ENCODE measurements at regions not wholly inside any gene's neighbourhood (a gene's known extent, or its start where the extent isn't known, plus 50 kb on each side); places are given as distances from the start of the nearest gene placed in this dataset.

- Histone ChIP-seq H3K36me3 (no peaks in the 10 kb centered on the region), H3K27ac (replicated peaks) (no peak overlapping the region), H3K27me3 (ENCODE audit: low read depth) (peaks cover 24% of the 10 kb centered on the region), H3K4me3 (no peak overlapping the region), H3K4me1 (no peaks in the 10 kb centered on the region), H3K9me3 (replicated peaks) (peaks cover 13% of the 10 kb centered on the region)
- intact Hi-C loops (cut with micrococcal nuclease): no loop called here
- no peak for TF ChIP-seq CTCF (IDR thresholded peaks at IDR 0.05; ENCODE audit: borderline replicate concordance)
- no peak for DNase-seq
Measured at GRCh38 chr5:53191548-53192165, 82.1 kb upstream of the MOCS2 start.

- H3K36me3 ChIP-seq: no peaks in the 10 kb centered on the region
- no peak for TF ChIP-seq CTCF (IDR thresholded peaks at IDR 0.05; ENCODE audit: borderline replicate concordance)
- intact Hi-C loops (cut with micrococcal nuclease): no loop called here
- H3K9me3 ChIP-seq (replicated peaks): peaks cover 11% of the 10 kb centered on the region
- H3K4me3 ChIP-seq: no peak overlapping the region
- DNase-seq: no peak
- peaks cover 24% of the 10 kb centered on the region for H3K27me3 ChIP-seq (ENCODE audit: low read depth)
- no peaks in the 10 kb centered on the region for H3K4me1 ChIP-seq
- no peak overlapping the region for H3K27ac ChIP-seq (replicated peaks)
Measured at GRCh38 chr5:53194086-53194485, 84.5 kb upstream of the MOCS2 start.

GRCh38 chr5:53199882-53200281 lies 90.3 kb upstream of the MOCS2 start:
- Histone ChIP-seq H3K9me3 (replicated peaks) (no peaks in the 10 kb centered on the region), H3K4me1 (no peaks in the 10 kb centered on the region), H3K36me3 (no peaks in the 10 kb centered on the region), H3K27me3 (ENCODE audit: low read depth) (no peaks in the 10 kb centered on the region), H3K4me3 (no peak overlapping the region), H3K27ac (replicated peaks) (no peak overlapping the region)
- DNase-seq: no peak
- TF ChIP-seq CTCF (IDR thresholded peaks at IDR 0.05; ENCODE audit: borderline replicate concordance): no peak
- intact Hi-C loops (cut with micrococcal nuclease): no loop called here

- no peak for DNase-seq
- H3K4me1 ChIP-seq: no peaks in the 10 kb centered on the region
- no peaks in the 10 kb centered on the region for H3K36me3 ChIP-seq
- H3K9me3 ChIP-seq (replicated peaks): no peaks in the 10 kb centered on the region
- no peak overlapping the region for H3K4me3 ChIP-seq
- no peak for TF ChIP-seq CTCF (IDR thresholded peaks at IDR 0.05; ENCODE audit: borderline replicate concordance)
- H3K27me3 ChIP-seq (ENCODE audit: low read depth): no peaks in the 10 kb centered on the region
- H3K27ac ChIP-seq (replicated peaks): no peak overlapping the region
- intact Hi-C loops (cut with micrococcal nuclease): no loop called here
Measured at GRCh38 chr5:53200306-53200705, 90.7 kb upstream of the MOCS2 start.

- no peaks in the 10 kb centered on the region for H3K4me1 ChIP-seq
- H3K36me3 ChIP-seq: no peaks in the 10 kb centered on the region
- DNase-seq: no peak
- intact Hi-C loops (cut with micrococcal nuclease): no loop called here
- no peaks in the 10 kb centered on the region for H3K9me3 ChIP-seq (replicated peaks)
- no peak overlapping the region for H3K27ac ChIP-seq (replicated peaks)
- peaks cover 3% of the 10 kb centered on the region for H3K27me3 ChIP-seq (ENCODE audit: low read depth)
- no peak for TF ChIP-seq CTCF (IDR thresholded peaks at IDR 0.05; ENCODE audit: borderline replicate concordance)
- H3K4me3 ChIP-seq: no peak overlapping the region
Measured at GRCh38 chr5:53201746-53202145, 92.2 kb upstream of the MOCS2 start.

All from left ventricle myocardium inferior (tissue), 1 donor.